HG03135 (cell line): ENCODE measurements at regions not wholly inside any gene's neighbourhood (a gene's known extent, or its start where the extent isn't known, plus 50 kb on each side); places are given as distances from the start of the nearest gene placed in this dataset.
"Not testable (repeated sequence)": the region's sequence is repeated elsewhere in the genome, so short reads cannot be mapped to it uniquely, and the experiment has no call there.

Experiments
- ATAC-seq: cut with Tn5 transposase; IDR thresholded peaks from one replicate; pipeline ENCODE4 v1.9.1; 2021; ENCODE audit warnings: mild to moderate bottlenecking, moderate library complexity; ENCODE audit not compliant: unreplicated experiment

DNA sequence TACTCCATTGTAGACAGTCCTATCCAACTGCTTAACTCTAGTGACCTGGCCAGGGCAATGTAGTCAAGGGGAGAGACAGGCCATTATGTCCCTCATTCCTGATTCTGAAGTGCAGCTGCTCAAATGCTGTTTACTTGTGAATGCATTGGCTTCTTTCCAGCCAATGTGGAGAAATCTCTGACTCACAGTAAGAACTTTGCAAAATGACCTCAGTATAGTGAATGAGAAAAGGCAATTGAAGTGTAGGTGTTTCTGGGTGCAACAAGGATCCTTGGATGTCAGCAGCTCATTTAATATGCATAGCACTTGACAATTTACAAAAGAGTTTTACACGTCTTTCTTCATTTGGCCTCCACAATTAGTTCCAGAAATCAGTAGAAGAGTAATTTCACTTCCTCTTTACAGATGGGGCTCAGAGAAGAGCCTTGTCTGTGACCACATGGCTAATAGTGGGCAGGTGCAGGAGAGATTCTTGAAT lies 367.2 kb downstream of the OSTF1 start:
- peak; percentile 98 for ATAC-seq

DNA sequence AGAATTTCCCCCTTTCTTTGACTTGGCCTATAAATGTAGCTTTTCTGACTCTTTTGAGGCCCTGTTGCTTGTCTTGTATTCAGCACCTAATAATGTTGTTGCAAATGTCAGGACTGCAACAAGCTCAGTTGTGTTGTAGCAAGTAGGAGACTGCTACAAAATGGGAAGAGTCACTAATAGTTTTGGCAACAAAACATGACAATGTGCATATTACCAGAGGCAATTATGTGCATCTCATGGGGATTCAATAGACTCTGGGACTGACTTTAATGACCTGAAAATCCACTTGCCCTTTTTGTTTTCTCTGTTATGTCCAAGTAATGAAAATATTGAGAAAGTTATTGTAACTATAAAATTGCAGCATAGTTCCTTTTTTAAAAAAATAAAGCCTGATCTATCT lies 368.4 kb downstream of the OSTF1 start:
- ATAC-seq, result no peak

DNA sequence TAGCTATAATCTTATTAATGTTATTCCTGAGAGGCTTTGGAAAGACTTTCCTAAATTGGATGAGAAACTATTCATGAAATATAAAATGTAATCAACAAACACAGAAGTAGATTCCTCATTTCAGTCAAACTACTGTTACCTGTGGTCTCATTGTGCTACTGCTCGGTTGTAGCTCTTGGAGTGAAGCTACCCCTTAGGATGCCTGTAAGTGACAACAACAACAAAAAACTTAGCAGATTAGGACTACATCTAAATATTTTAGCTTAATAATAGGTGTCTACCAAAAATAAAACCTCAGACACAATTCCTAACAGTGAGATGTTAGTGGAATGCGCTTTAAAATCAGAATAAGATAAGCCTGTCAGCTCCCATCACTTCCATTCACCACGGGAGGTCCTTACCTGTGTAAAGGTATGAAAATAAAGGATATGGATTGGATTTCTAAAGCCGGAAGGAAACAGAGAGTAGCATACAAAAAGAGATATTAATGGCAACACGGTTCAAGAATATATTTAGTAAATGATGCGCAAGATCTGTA lies 369.2 kb downstream of the OSTF1 start:
- ATAC-seq, result no peak

GRCh38 chr9:75459311-75459710 lies 371.0 kb downstream of the OSTF1 start:
- ATAC-seq, result not testable (repeated sequence)

- ATAC-seq, result no peak
These were observed 372.9 kb downstream of the OSTF1 start for GRCh38 chr9:75461183-75461582.

DNA sequence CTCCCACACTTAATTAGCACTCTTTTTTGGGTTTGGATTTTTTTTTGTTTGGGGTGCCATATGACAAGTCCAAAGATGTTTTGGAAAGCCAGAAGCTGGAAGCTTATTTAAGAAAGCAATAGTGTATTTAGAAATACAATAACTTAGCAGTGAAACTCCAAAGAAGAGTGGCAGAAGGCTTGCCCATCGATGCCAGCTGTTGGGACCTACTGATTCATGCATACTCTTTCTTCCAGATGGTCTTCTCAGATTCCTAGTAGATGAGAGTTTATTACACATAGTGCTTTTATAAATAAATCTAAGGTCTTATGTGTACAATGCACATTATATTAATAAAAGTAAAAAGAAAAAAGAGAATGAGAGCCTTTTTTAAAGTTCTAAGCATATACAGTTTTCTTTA lies 374.6 kb downstream of the OSTF1 start:
- ATAC-seq, result no peak

DNA sequence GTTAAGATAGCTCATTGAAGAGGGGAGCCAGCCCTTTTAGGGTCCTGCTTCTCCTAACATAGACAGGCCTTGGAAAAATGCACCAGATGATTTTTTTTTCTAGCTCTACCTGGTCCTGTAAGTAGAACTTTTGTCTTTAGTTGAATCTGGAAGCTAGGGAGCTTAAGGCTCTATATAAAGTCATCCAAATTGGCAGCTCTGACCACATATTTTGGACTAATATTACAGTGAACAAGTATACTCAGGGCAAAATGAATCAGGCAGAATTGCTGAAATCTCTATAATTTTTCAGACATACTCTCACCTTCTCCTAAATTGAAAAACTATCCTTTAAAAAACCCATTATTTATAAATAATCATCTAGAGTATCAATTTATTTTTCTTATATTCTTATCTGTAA lies 375.6 kb downstream of the OSTF1 start:
- no peak for ATAC-seq

- no peak for ATAC-seq
These were observed 376.4 kb downstream of the OSTF1 start for GRCh38 chr9:75464726-75465125.

GRCh38 chr9:75467142-75467541 lies 378.8 kb downstream of the OSTF1 start:
- no peak for ATAC-seq

DNA sequence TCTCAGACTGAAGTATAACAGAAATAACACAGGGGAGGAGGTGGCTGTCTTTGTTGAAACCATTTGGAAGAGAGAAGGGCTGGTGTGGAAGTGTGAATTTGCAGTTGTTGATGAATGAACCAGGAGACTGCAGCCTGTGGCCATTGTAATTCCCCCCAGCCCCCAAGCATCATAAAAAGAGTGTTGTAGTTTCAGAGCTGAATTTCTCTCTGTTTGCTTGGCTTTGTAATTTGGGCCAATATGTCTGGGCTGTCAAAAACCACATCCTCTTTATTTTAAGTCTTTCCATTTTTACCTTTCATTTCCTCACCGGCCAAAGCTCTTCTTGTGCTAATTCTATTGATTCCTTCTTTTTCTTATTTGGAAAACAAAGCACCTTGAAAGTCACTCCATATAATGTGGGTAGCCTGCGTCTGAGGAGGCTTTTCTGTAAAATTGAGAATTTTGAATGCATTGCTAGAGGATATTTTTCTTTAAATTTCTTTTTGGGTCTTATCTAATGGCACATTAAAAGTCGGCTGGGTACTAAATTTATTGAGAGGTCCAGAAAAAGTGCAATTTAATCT lies 383.3 kb downstream of the OSTF1 start:
- no peak for ATAC-seq

DNA sequence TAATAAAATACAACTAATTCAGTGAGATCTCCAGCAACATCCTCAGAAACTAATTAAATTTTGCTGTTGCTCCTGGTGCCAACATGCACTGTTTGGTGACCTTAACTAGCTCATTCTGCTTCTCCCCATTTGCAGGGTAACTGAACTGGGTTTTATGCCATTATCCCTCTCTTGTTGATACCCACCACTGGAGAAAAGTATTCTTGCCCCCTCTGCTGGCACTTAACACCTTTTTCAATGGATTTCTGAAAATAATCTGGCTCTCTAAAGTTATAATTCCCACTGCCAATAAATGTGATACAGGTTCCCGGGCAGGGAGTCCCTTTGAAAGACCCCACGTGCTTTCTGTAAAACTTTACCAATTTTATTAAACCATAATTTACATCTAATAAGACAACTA lies 394.3 kb downstream of the OSTF1 start:
- ATAC-seq, result no peak

- ATAC-seq, result no peak
These were observed 395.3 kb downstream of the OSTF1 start for GRCh38 chr9:75483636-75484035.

GRCh38 chr9:75487856-75488718 lies 399.8 kb downstream of the OSTF1 start:
- ATAC-seq, result no peak

GRCh38 chr9:75488719-75489110 lies 400.4 kb downstream of the OSTF1 start:
- no peak for ATAC-seq

GRCh38 chr9:75490326-75490725 lies 400.1 kb upstream of the PCSK5 start:
- no peak for ATAC-seq

DNA sequence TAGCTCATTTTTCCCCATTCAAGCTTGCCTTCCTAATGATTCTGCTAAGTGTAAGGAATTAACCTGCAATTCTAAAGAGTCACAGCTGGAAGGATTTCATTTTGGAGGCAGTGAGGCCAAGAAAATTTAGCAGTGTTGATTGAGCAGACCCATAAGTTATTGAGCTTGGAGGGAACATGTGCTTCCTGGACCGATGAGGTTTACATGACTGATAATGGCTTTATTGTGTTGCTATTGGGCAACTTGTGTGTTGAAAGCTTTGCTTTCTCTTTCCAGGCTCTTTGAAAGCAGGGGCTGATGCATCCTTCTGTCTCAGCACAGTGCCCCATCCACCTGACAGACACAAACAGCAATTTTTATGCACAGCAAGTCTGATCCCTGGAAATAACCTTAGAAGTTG lies 398.9 kb upstream of the PCSK5 start:
- ATAC-seq, result no peak

GRCh38 chr9:75499812-75500211 lies 390.7 kb upstream of the PCSK5 start:
- no peak for ATAC-seq

DNA sequence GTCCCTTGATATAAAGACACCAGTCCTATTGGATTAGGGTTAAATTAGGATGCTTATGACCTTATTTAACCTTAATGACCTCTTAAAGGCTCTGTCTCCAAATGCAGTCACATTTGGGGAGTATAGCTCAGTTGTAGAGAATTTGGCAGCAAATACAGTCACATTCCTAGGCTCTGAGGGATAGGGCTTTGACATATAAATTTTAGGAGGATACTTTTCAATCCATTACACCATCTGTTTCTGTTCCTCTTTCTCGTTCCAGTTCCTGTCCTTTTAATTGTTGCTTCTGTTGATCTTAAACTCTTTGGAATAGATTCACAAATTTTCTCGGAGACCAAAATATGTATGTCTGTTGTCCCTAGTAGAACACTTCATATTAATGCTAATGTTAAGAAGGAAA lies 390.0 kb upstream of the PCSK5 start:
- no peak for ATAC-seq

GRCh38 chr9:75500940-75501339 lies 389.5 kb upstream of the PCSK5 start:
- not testable (repeated sequence) for ATAC-seq

DNA sequence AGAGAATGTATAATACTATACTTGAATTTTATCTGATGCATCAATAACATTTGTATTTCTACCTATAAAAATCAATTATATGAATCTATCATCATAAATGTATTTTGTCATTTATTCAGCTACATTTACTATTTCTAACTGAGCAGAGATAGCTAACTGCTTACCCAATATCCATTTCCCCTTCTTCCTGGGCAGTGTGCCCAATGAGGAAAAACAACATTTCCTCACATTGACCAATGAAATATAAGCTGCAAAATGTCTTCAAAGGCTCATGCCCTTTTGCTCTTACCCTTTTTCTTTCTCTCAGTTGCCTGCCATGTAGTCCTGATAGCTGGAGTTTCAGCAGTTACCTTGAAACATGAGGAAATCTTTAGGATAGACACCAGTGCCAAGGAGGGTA lies 385.8 kb upstream of the PCSK5 start:
- no peak for ATAC-seq

DNA sequence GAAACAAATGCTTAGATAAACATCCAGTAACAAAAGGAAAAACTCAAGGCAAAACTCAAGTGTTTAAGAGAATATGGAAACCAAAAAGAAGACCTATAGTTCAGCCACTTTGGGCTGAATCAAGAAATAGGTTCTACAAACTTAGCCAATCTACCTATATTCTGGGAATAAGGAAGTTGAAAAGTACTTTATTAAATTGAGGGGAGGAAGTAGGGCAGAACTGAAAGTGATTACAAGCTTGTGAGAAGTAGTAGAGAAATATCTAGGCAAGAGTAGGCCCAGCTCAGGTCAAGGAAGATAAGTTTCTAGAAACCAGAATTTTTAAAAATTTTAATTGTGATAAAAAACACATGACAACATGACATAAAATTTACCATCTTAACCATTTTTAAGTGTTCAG lies 384.8 kb upstream of the PCSK5 start:
- ATAC-seq, result no peak

DNA sequence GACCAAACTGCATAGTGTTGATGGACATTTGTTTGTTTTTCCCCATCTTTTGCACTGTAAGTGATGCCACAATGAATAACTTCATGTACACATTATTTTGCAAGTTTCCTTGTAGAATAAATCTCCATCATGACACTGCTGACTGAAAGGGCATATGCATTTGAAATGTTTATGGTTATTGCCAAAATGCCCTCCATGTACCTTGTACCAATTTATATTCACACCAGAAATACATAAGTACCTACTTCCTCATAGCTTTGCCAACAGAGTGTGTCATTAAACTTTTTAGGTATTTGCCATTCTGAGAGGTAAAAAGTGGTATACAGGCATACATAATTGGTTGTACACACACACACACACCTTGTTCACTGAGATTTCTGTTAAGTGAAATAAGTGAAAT lies 361.0 kb upstream of the PCSK5 start:
- no peak for ATAC-seq
